ENCODE measurements at regions not wholly inside any gene's neighbourhood (a gene's known extent, or its start where the extent isn't known, plus 50 kb on each side); places are given as distances from the start of the nearest gene placed in this dataset.
A peak's percentile ranks its signal among the peaks of the same experiment; 100 is the strongest.
"Not testable (repeated sequence)": the region's sequence is repeated elsewhere in the genome, so short reads cannot be mapped to it uniquely, and the experiment has no call there.

- DNase-seq (ENCODE audit: low read depth): no peak
These were observed 100.5 kb downstream of the SLC4A3 start for GRCh38 chr2:219727771-219728429.

GRCh38 chr2:219728991-219729487, 101.6 kb downstream of the SLC4A3 start:
- no peak for DNase-seq (ENCODE audit: low read depth)

GRCh38 chr2:219731173-219731572, 103.7 kb downstream of the SLC4A3 start:
- DNase-seq (ENCODE audit: low read depth): no peak

- DNase-seq (ENCODE audit: low read depth): no peak
These were observed 105.7 kb downstream of the SLC4A3 start for GRCh38 chr2:219733106-219733505.

GRCh38 chr2:219733746-219734145, 106.3 kb downstream of the SLC4A3 start:
- DNase-seq (ENCODE audit: low read depth): no peak

- DNase-seq (ENCODE audit: low read depth): peak; percentile 45
These were observed 108.8 kb downstream of the SLC4A3 start for GRCh38 chr2:219736209-219736608.

GRCh38 chr2:219737270-219737691, 109.9 kb downstream of the SLC4A3 start:
- no peak for DNase-seq (ENCODE audit: low read depth)

- DNase-seq (ENCODE audit: low read depth): no peak
These were observed 111.6 kb downstream of the SLC4A3 start for GRCh38 chr2:219739066-219739465.

- no peak for DNase-seq (ENCODE audit: low read depth)
These were observed 112.5 kb downstream of the SLC4A3 start for GRCh38 chr2:219739866-219740440.

GRCh38 chr2:219743548-219743947, 116.1 kb downstream of the SLC4A3 start:
- no peak for DNase-seq (ENCODE audit: low read depth)

GRCh38 chr2:219744066-219744465, 116.6 kb downstream of the SLC4A3 start:
- no peak for DNase-seq (ENCODE audit: low read depth)

GRCh38 chr2:219744600-219744999, 117.2 kb downstream of the SLC4A3 start:
- no peak for DNase-seq (ENCODE audit: low read depth)

- no peak for DNase-seq (ENCODE audit: low read depth)
These were observed 120.2 kb downstream of the SLC4A3 start for GRCh38 chr2:219747637-219748036.

- no peak for DNase-seq (ENCODE audit: low read depth)
These were observed 121.5 kb downstream of the SLC4A3 start for GRCh38 chr2:219748671-219749570.

- DNase-seq (ENCODE audit: low read depth): not testable (repeated sequence)
These were observed 123.7 kb downstream of the SLC4A3 start for GRCh38 chr2:219751121-219751520.

- no peak for DNase-seq (ENCODE audit: low read depth)
These were observed 125.3 kb downstream of the SLC4A3 start for GRCh38 chr2:219752726-219753125.

- DNase-seq (ENCODE audit: low read depth): no peak
These were observed 131.7 kb downstream of the SLC4A3 start for GRCh38 chr2:219758907-219759680.

- DNase-seq (ENCODE audit: low read depth): no peak
These were observed 132.4 kb downstream of the SLC4A3 start for GRCh38 chr2:219759801-219760200.

- no peak for DNase-seq (ENCODE audit: low read depth)
These were observed 137.9 kb downstream of the SLC4A3 start for GRCh38 chr2:219765231-219765911.

GRCh38 chr2:219766658-219767057, 139.2 kb downstream of the SLC4A3 start:
- no peak for DNase-seq (ENCODE audit: low read depth)

Data from non-pigmented ciliary epithelial cell (primary cell).